HFFc6 (cell line): ENCODE measurements at regions not wholly inside any gene's neighbourhood (a gene's known extent, or its start where the extent isn't known, plus 50 kb on each side); places are given as distances from the start of the nearest gene placed in this dataset.

ENCODE experiments used
- DNase-seq: peaks from one replicate; pipeline ENCODE4 v3.0.0-alpha.2; 2018
- H3K27ac Mint-ChIP-seq: 2 replicates; pipeline ENCODE4 v1.8.0; 2020; ENCODE audit warnings: mild to moderate bottlenecking, mixed read lengths
- H3K27me3 Mint-ChIP-seq: 2 replicates; pipeline ENCODE4 v1.8.0; 2021; ENCODE audit warnings: mild to moderate bottlenecking, moderate library complexity, mixed read lengths; ENCODE audit not compliant: insufficient read depth
- H3K36me3 Mint-ChIP-seq: 2 replicates; pipeline ENCODE4 v1.8.0; 2021; ENCODE audit warnings: low read depth, mixed read lengths
- H3K4me1 Mint-ChIP-seq: 2 replicates; pipeline ENCODE4 v1.8.0; 2020; ENCODE audit warnings: low read depth, mixed read lengths
- H3K4me3 Mint-ChIP-seq: 2 replicates; pipeline ENCODE4 v1.8.0; 2020; ENCODE audit warnings: mild to moderate bottlenecking, moderate library complexity, mixed read lengths
- H3K9me3 Mint-ChIP-seq: 2 replicates; pipeline ENCODE4 v1.8.0; 2020; ENCODE audit warnings: mild to moderate bottlenecking, mixed read lengths
- TF ChIP-seq, protein P1 (sequence below): fragments of 200-600 bp; sonication (generic); IDR thresholded peaks from 2 replicates; pipeline ENCODE4 v1.5.0; 2021; ENCODE audit warnings: antibody characterized with exemption, mild to moderate bottlenecking

DNA sequence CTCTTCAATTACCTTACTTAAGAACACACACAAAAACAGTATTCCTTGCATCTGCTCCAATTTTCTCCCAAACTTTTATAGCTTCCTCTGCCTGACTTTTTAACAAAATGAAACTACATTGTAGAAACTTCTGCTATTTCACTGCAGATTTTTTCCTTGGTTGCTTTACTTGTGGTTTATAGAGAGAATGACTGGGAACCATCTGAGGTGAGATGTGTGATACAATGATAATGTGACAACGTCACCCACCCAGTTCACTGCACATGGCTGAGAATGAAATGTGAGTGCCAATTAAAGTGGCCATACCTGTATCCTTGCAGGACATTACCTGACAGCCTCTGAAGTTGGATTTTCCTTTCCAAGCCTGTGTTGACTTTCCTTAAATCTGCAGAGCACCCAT, 258.4 kb downstream of the CD83 start:
- no peak overlapping the region for H3K4me3 Mint-ChIP-seq
- TF ChIP-seq, protein P1, sequence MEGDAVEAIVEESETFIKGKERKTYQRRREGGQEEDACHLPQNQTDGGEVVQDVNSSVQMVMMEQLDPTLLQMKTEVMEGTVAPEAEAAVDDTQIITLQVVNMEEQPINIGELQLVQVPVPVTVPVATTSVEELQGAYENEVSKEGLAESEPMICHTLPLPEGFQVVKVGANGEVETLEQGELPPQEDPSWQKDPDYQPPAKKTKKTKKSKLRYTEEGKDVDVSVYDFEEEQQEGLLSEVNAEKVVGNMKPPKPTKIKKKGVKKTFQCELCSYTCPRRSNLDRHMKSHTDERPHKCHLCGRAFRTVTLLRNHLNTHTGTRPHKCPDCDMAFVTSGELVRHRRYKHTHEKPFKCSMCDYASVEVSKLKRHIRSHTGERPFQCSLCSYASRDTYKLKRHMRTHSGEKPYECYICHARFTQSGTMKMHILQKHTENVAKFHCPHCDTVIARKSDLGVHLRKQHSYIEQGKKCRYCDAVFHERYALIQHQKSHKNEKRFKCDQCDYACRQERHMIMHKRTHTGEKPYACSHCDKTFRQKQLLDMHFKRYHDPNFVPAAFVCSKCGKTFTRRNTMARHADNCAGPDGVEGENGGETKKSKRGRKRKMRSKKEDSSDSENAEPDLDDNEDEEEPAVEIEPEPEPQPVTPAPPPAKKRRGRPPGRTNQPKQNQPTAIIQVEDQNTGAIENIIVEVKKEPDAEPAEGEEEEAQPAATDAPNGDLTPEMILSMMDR = no peak
- H3K9me3 Mint-ChIP-seq = peaks cover 4% of the 10 kb centered on the region; the same call in 1 of the 2 replicates
- H3K27me3 Mint-ChIP-seq = peaks cover 10% of the 10 kb centered on the region
- H3K4me1 Mint-ChIP-seq = no peaks in the 10 kb centered on the region
- H3K27ac Mint-ChIP-seq = no peak overlapping the region
- DNase-seq = no peak
- H3K36me3 Mint-ChIP-seq = no peaks in the 10 kb centered on the region

DNA sequence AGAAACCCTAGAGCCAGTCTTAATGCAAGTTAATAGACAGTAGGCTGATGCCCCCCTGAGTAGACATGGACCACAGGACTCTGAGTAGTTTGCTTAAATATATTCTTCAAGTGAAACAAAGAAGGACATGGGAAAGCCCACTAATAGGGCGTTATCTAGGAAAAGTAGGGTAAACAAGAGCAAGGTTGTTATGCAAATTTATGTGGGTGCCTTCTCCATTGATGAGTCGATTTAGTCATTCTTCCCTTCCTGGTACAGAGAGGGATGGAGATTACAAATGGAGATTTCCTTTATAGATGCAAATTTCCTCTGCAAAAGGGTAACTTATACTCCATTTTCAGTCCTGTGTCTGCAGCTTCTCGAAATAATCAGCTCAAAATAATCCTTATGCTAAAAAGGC, 262.0 kb downstream of the CD83 start:
- no peak overlapping the region for H3K27ac Mint-ChIP-seq
- H3K4me1 Mint-ChIP-seq = no peaks in the 10 kb centered on the region
- no peak overlapping the region for H3K4me3 Mint-ChIP-seq
- no peaks in the 10 kb centered on the region for H3K36me3 Mint-ChIP-seq
- TF ChIP-seq, protein P1 = no peak
- peaks cover 12% of the 10 kb centered on the region for H3K27me3 Mint-ChIP-seq
- DNase-seq = no peak
- no peaks in the 10 kb centered on the region for H3K9me3 Mint-ChIP-seq

DNA sequence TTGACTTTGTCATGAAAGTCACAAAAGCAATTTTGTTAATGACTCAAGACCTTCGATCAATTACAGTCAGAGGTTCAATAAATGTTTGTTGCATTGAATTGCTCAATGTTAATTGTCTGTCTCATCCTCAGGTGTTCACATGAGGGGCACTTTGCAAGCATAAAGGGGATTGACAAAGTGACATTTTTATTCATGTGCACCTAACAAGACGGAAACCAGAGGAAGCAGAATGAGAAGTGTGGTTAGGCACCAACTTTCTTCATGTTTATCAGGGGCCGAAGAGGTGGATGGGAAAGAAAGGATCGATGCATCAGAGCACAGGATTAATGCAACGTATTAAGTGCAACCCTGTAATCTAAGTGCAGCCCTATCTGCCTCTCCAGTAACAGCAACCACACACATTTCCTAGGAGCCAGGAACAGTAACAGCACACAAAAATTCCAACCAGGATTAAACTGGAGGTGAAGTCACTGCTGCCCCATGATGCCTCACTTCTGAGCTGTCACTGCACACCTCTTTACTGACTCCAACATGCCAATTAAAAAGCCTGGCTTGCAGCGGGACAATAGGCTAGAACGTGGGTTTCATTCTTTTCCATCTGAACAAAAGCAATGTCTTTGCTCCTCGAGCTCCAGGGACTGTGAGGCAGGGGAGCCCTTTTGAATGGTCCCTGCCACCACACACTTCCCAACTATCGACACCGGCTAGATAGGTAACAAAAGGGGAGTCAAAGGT, 262.7 kb downstream of the CD83 start:
- TF ChIP-seq, protein P1 = no peak
- no peak overlapping the region for H3K4me3 Mint-ChIP-seq

DNA sequence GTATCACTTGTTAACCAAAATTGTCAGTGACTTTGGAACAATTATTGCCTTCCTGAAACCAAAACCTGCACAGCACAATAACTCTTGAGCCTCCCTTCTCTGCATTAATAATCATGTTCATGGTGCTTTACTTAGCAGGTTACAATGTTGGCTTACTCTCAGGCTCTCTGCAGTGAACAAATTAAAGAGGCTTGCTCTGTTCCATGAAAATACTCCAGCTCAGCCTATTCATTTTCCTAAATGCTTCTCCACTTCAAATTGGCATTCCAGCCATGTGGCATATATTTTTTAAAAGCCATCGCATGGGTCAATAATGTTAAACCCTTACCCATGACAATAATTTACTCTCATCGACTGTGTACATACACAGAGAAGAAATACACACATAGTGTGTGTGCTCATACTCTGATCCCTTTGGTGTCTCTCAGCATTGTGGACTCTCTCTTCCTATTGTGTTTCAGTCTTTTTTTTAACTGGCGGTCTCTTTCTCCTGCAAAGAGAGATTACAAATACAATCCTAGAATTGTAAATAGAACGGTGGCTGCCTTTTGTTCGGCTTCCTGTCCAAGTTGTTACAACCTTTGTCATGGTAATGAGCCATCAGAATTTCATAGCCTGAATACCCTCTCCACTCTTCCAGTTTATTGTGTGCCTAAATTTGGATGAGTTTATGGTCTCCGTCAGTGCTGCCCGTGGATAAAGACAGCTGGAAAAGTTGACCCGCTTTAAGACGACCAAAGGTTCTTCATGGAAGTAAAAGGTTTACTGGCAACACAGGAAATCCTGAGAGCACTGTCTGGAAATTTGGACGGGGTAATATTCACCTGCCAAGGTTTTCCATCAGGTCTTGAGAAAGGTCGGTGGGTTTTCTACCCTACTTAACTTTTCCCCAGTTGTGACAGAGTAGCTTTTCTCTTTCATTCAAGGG, 263.6 kb downstream of the CD83 start:
- Mint-ChIP-seq H3K27me3 (peaks cover 12% of the 10 kb centered on the region), H3K27ac (no peak overlapping the region), H3K9me3 (no peaks in the 10 kb centered on the region), H3K4me3 (no peak overlapping the region), H3K4me1 (no peaks in the 10 kb centered on the region), H3K36me3 (no peaks in the 10 kb centered on the region)
- TF ChIP-seq, protein P1 = no peak
- no peak for DNase-seq

More for the DNA sequence above, 262.7 kb downstream of the CD83 start:
- Mint-ChIP-seq H3K9me3 (no peaks in the 10 kb centered on the region), H3K4me1 (no peaks in the 10 kb centered on the region), H3K36me3 (no peaks in the 10 kb centered on the region), H3K27me3 (peaks cover 12% of the 10 kb centered on the region), H3K27ac (no peak overlapping the region)
- DNase-seq = no peak

DNA sequence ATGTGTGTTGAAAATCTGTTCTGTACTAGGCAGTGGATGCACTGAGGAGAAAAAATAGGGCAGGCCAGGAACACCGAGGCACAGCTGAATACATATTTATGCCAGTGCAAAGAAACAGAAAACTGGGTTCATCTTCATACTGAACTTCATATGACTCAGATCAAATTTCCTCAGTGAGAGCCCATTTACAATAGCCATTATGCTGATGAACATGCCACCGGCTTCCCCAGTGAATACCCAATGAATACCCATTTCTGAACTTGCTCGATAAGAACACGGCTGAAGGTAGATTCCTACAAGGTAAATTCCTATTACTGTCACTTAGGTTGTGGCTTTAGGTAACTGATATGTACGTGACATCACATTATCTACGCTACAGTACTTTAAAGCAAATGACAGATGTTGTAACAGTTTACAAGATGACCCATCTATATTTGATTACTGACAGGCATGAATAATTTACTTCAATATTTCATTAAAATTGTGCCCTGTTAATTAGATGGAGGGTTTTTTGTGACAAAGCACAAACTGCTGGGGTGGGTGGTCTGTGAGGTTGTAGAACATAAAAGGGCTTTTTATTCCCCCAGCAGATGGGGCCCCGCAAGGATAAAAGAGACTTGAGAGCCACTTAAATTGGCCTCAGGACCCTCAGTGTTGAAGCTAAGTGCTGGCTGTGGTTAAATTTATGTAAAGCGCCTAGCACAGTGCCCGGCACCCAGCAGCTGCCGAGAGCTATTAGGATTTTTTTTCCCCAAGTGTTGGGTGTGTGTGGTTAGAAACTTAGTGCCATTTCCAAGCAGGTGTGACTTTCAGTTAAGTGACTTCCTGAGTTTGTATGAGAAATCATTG, 264.5 kb downstream of the CD83 start:
- Mint-ChIP-seq H3K27me3 (peaks cover 10% of the 10 kb centered on the region), H3K36me3 (no peaks in the 10 kb centered on the region), H3K9me3 (no peaks in the 10 kb centered on the region), H3K4me1 (no peaks in the 10 kb centered on the region), H3K4me3 (no peak overlapping the region), H3K27ac (no peak overlapping the region)
- no peak for DNase-seq
- TF ChIP-seq, protein P1 = no peak
